ENCODE measurements at regions not wholly inside any gene's neighbourhood (a gene's known extent, or its start where the extent isn't known, plus 50 kb on each side); places are given as distances from the start of the nearest gene placed in this dataset.

DNA sequence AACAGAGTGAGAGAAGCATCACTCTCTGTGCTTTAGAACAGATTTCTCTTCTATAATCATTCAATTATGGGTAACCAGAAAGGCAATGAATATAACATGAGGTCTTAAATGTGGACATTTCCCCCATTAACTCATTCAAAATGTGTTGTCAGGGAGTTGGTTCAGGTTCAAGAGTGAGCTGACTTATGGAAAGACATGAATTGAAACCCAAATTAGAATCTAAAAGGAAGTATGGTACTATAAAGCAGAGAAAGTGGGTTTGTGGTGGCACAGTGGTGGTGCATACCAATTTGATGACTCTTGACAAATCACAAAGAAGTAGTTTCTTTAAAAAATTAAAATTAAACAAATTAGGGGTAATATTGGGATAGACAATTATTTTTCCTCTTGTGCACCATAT lies 114.6 kb upstream of the MEOX2 start:
- Mint-ChIP-seq H3K27me3 (ENCODE audit: low read depth) (no peaks in the 10 kb centered on the region), H3K9me3 (no peaks in the 10 kb centered on the region), H3K4me3 (no peak overlapping the region), H3K4me1 (peaks cover 24% of the 10 kb centered on the region), H3K36me3 (ENCODE audit: low read depth) (no peaks in the 10 kb centered on the region), H3K27ac (peak overlapping the region in 2 of 3 experiments; percentile 67 to 90)
- no peak for TF ChIP-seq CTCF (IDR thresholded peaks at IDR 0.05; ENCODE audit: unreplicated experiment in 3 of 3)

DNA sequence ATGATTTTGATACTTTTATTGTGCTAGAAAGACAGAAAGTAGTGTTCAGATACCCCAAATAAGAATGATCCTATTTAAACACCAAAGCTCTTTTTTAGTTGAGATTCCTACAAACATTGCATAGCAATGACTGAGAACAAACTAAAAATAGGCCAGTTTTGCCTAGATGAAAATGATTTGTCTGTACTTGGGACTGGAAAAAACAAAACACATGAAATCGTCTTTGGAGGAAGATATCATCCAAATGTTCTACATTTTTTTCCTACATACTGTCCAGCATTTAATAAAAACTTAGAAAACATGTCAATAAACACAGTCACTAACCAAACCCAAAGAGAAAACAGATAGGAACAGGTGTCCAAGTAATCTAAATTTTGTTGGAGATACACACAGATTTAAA lies 111.6 kb upstream of the MEOX2 start:
- no peak for TF ChIP-seq CTCF (IDR thresholded peaks at IDR 0.05; ENCODE audit: unreplicated experiment in 3 of 3)
- no peak overlapping the region for H3K4me3 Mint-ChIP-seq
- peaks cover 26% of the 10 kb centered on the region for H3K4me1 Mint-ChIP-seq
- H3K27me3 Mint-ChIP-seq (ENCODE audit: low read depth): no peaks in the 10 kb centered on the region
- no peak overlapping the region for H3K27ac Mint-ChIP-seq
- no peaks in the 10 kb centered on the region for H3K9me3 Mint-ChIP-seq
- H3K36me3 Mint-ChIP-seq (ENCODE audit: low read depth): no peaks in the 10 kb centered on the region

DNA sequence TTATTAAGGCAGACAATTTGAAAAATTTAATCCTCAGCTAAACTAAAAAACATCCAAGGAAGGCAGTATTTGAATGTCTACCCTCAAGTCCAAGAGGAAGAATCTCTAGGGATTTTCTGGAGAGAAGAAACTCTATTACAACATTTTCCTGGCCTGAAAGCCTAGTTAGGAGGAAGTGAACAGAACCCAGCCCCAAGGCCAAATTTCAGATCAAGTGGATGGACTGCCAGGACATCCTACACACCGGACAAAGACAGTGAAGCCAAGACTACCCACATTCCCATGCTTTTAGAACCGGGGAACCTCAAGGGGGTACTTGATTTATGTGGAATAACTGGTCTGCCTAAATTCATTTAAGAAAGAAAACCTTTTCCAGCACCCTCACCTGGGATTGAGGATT lies 108.9 kb upstream of the MEOX2 start:
- no peaks in the 10 kb centered on the region for H3K36me3 Mint-ChIP-seq (ENCODE audit: low read depth)

GRCh38 chr7:15794801-15795200 lies 108.3 kb upstream of the MEOX2 start:
- Mint-ChIP-seq H3K36me3 (ENCODE audit: low read depth) (no peaks in the 10 kb centered on the region), H3K27me3 (ENCODE audit: low read depth) (no peaks in the 10 kb centered on the region), H3K4me1 (peaks cover 9% of the 10 kb centered on the region), H3K27ac (peak overlapping the region in 1 of 3 experiments; percentile 25), H3K4me3 (no peak overlapping the region), H3K9me3 (peaks cover 10% of the 10 kb centered on the region)
- TF ChIP-seq CTCF (IDR thresholded peaks at IDR 0.05; ENCODE audit: unreplicated experiment in 3 of 3): no peak

More for the DNA sequence above, 108.9 kb upstream of the MEOX2 start:
- TF ChIP-seq CTCF (IDR thresholded peaks at IDR 0.05; ENCODE audit: unreplicated experiment in 3 of 3): no peak
- no peak overlapping the region for H3K4me3 Mint-ChIP-seq
- peaks cover 5% of the 10 kb centered on the region for H3K9me3 Mint-ChIP-seq
- peak overlapping the region in 1 of 3 experiments; percentile 25 for H3K27ac Mint-ChIP-seq
- no peaks in the 10 kb centered on the region for H3K27me3 Mint-ChIP-seq (ENCODE audit: low read depth)
- peaks cover 9% of the 10 kb centered on the region for H3K4me1 Mint-ChIP-seq

DNA sequence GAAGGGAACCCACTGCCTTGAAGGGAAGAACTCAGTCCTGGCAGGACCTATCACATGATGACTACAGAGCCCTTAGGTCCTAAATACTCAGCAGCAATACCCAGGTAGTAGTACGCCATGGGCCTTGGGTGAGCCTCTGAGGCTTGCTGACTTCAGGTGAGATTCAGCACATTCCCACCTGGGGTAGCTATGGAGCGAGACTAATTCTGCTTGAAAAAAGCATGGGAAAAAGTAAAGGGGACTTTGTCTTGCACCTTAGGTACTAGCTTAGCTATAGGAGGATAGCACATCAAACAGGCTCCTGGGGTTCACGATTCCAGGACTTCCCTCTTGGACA lies 98.2 kb upstream of the MEOX2 start:
- Mint-ChIP-seq H3K9me3 (no peaks in the 10 kb centered on the region), H3K36me3 (ENCODE audit: low read depth) (no peaks in the 10 kb centered on the region), H3K4me3 (no peak overlapping the region), H3K4me1 (peaks cover 10% of the 10 kb centered on the region), H3K27ac (peak overlapping the region in 1 of 3 experiments; percentile 70), H3K27me3 (ENCODE audit: low read depth) (no peaks in the 10 kb centered on the region)
- TF ChIP-seq CTCF (IDR thresholded peaks at IDR 0.05; ENCODE audit: unreplicated experiment in 3 of 3): no peak

DNA sequence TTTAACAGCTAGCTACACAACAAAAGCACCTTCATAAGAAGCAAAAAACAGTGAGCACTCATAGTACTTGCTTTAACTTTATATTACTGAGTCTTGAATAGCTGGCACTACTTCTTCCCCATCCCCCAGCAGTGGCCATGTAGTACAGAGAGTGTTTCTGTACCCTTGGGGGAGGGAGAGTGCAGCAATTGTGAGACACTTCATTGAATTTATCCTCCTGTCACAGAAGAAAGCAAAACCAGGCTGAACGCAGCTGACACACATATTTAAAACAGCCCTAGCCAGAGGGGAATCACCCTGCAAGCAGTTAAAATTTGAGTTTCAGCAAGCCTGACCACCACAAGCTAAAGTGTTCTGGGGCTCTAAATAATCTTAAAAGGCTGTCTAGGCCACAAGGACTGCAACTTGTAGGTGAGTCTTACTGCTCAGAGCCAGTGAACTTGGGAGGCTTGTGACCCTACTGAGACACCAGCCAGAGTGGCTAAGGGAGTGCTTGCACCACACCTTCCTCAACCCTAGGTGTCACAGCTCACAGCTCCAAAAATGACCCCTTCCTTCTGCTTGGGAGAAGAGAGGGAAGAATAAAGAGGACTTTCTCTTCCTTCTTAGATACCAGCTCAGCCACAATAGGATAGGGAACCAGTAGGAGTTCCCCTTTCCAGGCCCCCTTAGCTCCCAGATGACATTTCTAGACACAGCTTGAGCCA lies 97.7 kb upstream of the MEOX2 start:
- Mint-ChIP-seq H3K4me3 (no peak overlapping the region), H3K36me3 (ENCODE audit: low read depth) (no peaks in the 10 kb centered on the region), H3K4me1 (peaks cover 10% of the 10 kb centered on the region), H3K27me3 (ENCODE audit: low read depth) (no peaks in the 10 kb centered on the region), H3K9me3 (no peaks in the 10 kb centered on the region), H3K27ac (peak overlapping the region; percentile 70 to 79 (median 79))
- TF ChIP-seq CTCF (IDR thresholded peaks at IDR 0.05; ENCODE audit: unreplicated experiment in 3 of 3): no peak

Measured in nephron (organoid).